ENCODE measurements at regions not wholly inside any gene's neighbourhood (a gene's known extent, or its start where the extent isn't known, plus 50 kb on each side); places are given as distances from the start of the nearest gene placed in this dataset.
A peak's percentile ranks its signal among the peaks of the same experiment; 100 is the strongest.
"Not testable (repeated sequence)": the region's sequence is repeated elsewhere in the genome, so short reads cannot be mapped to it uniquely, and the experiment has no call there.

GRCh38 chr12:12007001-12007712, 63.6 kb upstream of the BCL2L14 start:
- Histone ChIP-seq H3K27ac (ENCODE audit: low read depth, low read length) (no peak overlapping the region), H3K4me1 (ENCODE audit: insufficient read depth, low read length) (peaks cover 35% of the 10 kb centered on the region), H3K36me3 (ENCODE audit: insufficient read depth, low read length) (no peaks in the 10 kb centered on the region), H3K4me3 (ENCODE audit: low read length) (no peak overlapping the region), H3K9ac (ENCODE audit: low read depth, low read length) (no peak overlapping the region), H3K27me3 (ENCODE audit: insufficient read depth, low read length) (no peaks in the 10 kb centered on the region), H3K9me3 (ENCODE audit: insufficient read depth, low read depth, low read length) (no peaks in the 10 kb centered on the region)
- WGBS, result 87% methylated on average over 7 of the region's 7 CpGs

- H3K4me3 ChIP-seq (ENCODE audit: low read length), result no peak overlapping the region
- H3K27me3 ChIP-seq (ENCODE audit: insufficient read depth, low read length), result no peaks in the 10 kb centered on the region
- H3K36me3 ChIP-seq (ENCODE audit: insufficient read depth, low read length), result no peaks in the 10 kb centered on the region
- WGBS, result 92% methylated on average over 9 of the region's 9 CpGs
- no peak overlapping the region for H3K9ac ChIP-seq (ENCODE audit: low read depth, low read length)
- H3K9me3 ChIP-seq (ENCODE audit: insufficient read depth, low read depth, low read length), result no peaks in the 10 kb centered on the region
- H3K27ac ChIP-seq (ENCODE audit: low read depth, low read length), result no peak overlapping the region; the same call in 1 of the 2 replicates
- H3K4me1 ChIP-seq (ENCODE audit: insufficient read depth, low read length), result peaks cover 35% of the 10 kb centered on the region
These were observed 63.0 kb upstream of the BCL2L14 start for GRCh38 chr12:12007713-12008231.

GRCh38 chr12:12008232-12008850, 62.4 kb upstream of the BCL2L14 start:
- Histone ChIP-seq H3K4me1 (ENCODE audit: insufficient read depth, low read length) (peaks cover 35% of the 10 kb centered on the region), H3K27ac (ENCODE audit: low read depth, low read length) (peak overlapping the region; percentile 90), H3K4me3 (ENCODE audit: low read length) (no peak overlapping the region), H3K9me3 (ENCODE audit: insufficient read depth, low read depth, low read length) (no peaks in the 10 kb centered on the region), H3K9ac (ENCODE audit: low read depth, low read length) (peak overlapping the region; percentile 23; the same call in 1 of the 2 replicates), H3K36me3 (ENCODE audit: insufficient read depth, low read length) (no peaks in the 10 kb centered on the region), H3K27me3 (ENCODE audit: insufficient read depth, low read length) (no peaks in the 10 kb centered on the region)
- WGBS, result 71% methylated on average over 8 of the region's 8 CpGs

GRCh38 chr12:12008931-12009611, 61.7 kb upstream of the BCL2L14 start:
- H3K27ac ChIP-seq (ENCODE audit: low read depth, low read length), result peak overlapping the region; percentile 90
- WGBS, result 11% methylated on average over 13 of the region's 13 CpGs
- H3K9me3 ChIP-seq (ENCODE audit: insufficient read depth, low read depth, low read length), result no peaks in the 10 kb centered on the region
- no peaks in the 10 kb centered on the region for H3K36me3 ChIP-seq (ENCODE audit: insufficient read depth, low read length)
- H3K4me1 ChIP-seq (ENCODE audit: insufficient read depth, low read length), result peaks cover 35% of the 10 kb centered on the region
- H3K9ac ChIP-seq (ENCODE audit: low read depth, low read length), result peak overlapping the region; percentile 23; the same call in 1 of the 2 replicates
- no peak overlapping the region for H3K4me3 ChIP-seq (ENCODE audit: low read length)
- H3K27me3 ChIP-seq (ENCODE audit: insufficient read depth, low read length), result no peaks in the 10 kb centered on the region

- H3K4me1 ChIP-seq (ENCODE audit: insufficient read depth, low read length), result peaks cover 35% of the 10 kb centered on the region
- peak overlapping the region; percentile 74 for H3K27ac ChIP-seq (ENCODE audit: low read depth, low read length)
These were observed 60.9 kb upstream of the BCL2L14 start for GRCh38 chr12:12009749-12010276.

GRCh38 chr12:12010277-12011039, 60.3 kb upstream of the BCL2L14 start:
- no peak overlapping the region for H3K9ac ChIP-seq (ENCODE audit: low read depth, low read length)
- peak overlapping the region; percentile 74; the same call in 1 of the 2 replicates for H3K27ac ChIP-seq (ENCODE audit: low read depth, low read length)
- no peak overlapping the region for H3K4me3 ChIP-seq (ENCODE audit: low read length)
- WGBS, result 85% methylated on average over 18 of the region's 18 CpGs
- H3K4me1 ChIP-seq (ENCODE audit: insufficient read depth, low read length), result peaks cover 35% of the 10 kb centered on the region
- no peaks in the 10 kb centered on the region for H3K27me3 ChIP-seq (ENCODE audit: insufficient read depth, low read length)
- no peaks in the 10 kb centered on the region for H3K9me3 ChIP-seq (ENCODE audit: insufficient read depth, low read depth, low read length)
- H3K36me3 ChIP-seq (ENCODE audit: insufficient read depth, low read length), result no peaks in the 10 kb centered on the region

More at GRCh38 chr12:12009749-12010276, 60.9 kb upstream of the BCL2L14 start:
- H3K9me3 ChIP-seq (ENCODE audit: insufficient read depth, low read depth, low read length); H3K9ac ChIP-seq (ENCODE audit: low read depth, low read length); H3K27me3 ChIP-seq (ENCODE audit: insufficient read depth, low read length); H3K36me3 ChIP-seq (ENCODE audit: insufficient read depth, low read length); H3K4me3 ChIP-seq (ENCODE audit: low read length): not testable (repeated sequence)
- 87% methylated on average over 6 of the region's 6 CpGs for WGBS

- 93% methylated on average over 5 of the region's 5 CpGs for WGBS
- H3K9me3 ChIP-seq (ENCODE audit: insufficient read depth, low read depth, low read length), result no peaks in the 10 kb centered on the region
- no peaks in the 10 kb centered on the region for H3K27me3 ChIP-seq (ENCODE audit: insufficient read depth, low read length)
- H3K4me3 ChIP-seq (ENCODE audit: low read length), result no peak overlapping the region
- no peak overlapping the region for H3K9ac ChIP-seq (ENCODE audit: low read depth, low read length)
- H3K36me3 ChIP-seq (ENCODE audit: insufficient read depth, low read length), result no peaks in the 10 kb centered on the region
- H3K27ac ChIP-seq (ENCODE audit: low read depth, low read length), result no peak overlapping the region
- peaks cover 35% of the 10 kb centered on the region for H3K4me1 ChIP-seq (ENCODE audit: insufficient read depth, low read length)
These were observed 58.9 kb upstream of the BCL2L14 start for GRCh38 chr12:12011880-12012260.

GRCh38 chr12:12015073-12015685, 55.6 kb upstream of the BCL2L14 start:
- H3K4me3 ChIP-seq (ENCODE audit: low read length), result no peak overlapping the region
- H3K36me3 ChIP-seq (ENCODE audit: insufficient read depth, low read length), result no peaks in the 10 kb centered on the region
- no peak overlapping the region for H3K27ac ChIP-seq (ENCODE audit: low read depth, low read length)
- no peaks in the 10 kb centered on the region for H3K27me3 ChIP-seq (ENCODE audit: insufficient read depth, low read length)
- WGBS, result 88% methylated on average over 11 of the region's 11 CpGs
- no peak overlapping the region for H3K9ac ChIP-seq (ENCODE audit: low read depth, low read length)
- peaks cover 28% of the 10 kb centered on the region for H3K4me1 ChIP-seq (ENCODE audit: insufficient read depth, low read length)
- no peaks in the 10 kb centered on the region for H3K9me3 ChIP-seq (ENCODE audit: insufficient read depth, low read depth, low read length)

GRCh38 chr12:12016284-12017100, 54.2 kb upstream of the BCL2L14 start:
- H3K27ac ChIP-seq (ENCODE audit: low read depth, low read length), result no peak overlapping the region

More at GRCh38 chr12:12016284-12017100, 54.2 kb upstream of the BCL2L14 start:
- Histone ChIP-seq H3K36me3 (ENCODE audit: insufficient read depth, low read length) (no peaks in the 10 kb centered on the region), H3K27me3 (ENCODE audit: insufficient read depth, low read length) (no peaks in the 10 kb centered on the region), H3K9me3 (ENCODE audit: insufficient read depth, low read depth, low read length) (no peaks in the 10 kb centered on the region), H3K4me3 (ENCODE audit: low read length) (no peak overlapping the region), H3K9ac (ENCODE audit: low read depth, low read length) (no peak overlapping the region), H3K4me1 (ENCODE audit: insufficient read depth, low read length) (peaks cover 15% of the 10 kb centered on the region)
- 82% methylated on average over 8 of the region's 8 CpGs for WGBS
